HG03060 (cell line): ENCODE measurements at regions not wholly inside any gene's neighbourhood (a gene's known extent, or its start where the extent isn't known, plus 50 kb on each side); places are given as distances from the start of the nearest gene placed in this dataset.

Source experiments
- ATAC-seq: cut with Tn5 transposase; IDR thresholded peaks from one replicate; pipeline ENCODE4 v1.9.1; 2021; ENCODE audit warnings: low read depth, moderate number of reproducible peaks; ENCODE audit not compliant: unreplicated experiment

- ATAC-seq = no peak
These were observed 159.6 kb upstream of the ALDH1B1 start for GRCh38 chr9:38232895-38233294.

GRCh38 chr9:38229504-38230155 is 160.6 kb upstream of the SHB start:
- no peak for ATAC-seq

GRCh38 chr9:38229104-38229500 is 160.1 kb upstream of the SHB start:
- no peak for ATAC-seq

GRCh38 chr9:38228331-38229103 is 159.5 kb upstream of the SHB start:
- no peak for ATAC-seq

GRCh38 chr9:38227656-38228055 is 158.6 kb upstream of the SHB start:
- no peak for ATAC-seq

- no peak for ATAC-seq
These were observed 158.1 kb upstream of the SHB start for GRCh38 chr9:38227061-38227540.

GRCh38 chr9:38226491-38226951 is 157.5 kb upstream of the SHB start:
- no peak for ATAC-seq

- ATAC-seq = no peak
These were observed 155.9 kb upstream of the SHB start for GRCh38 chr9:38224941-38225340.

- ATAC-seq = no peak
These were observed 147.5 kb upstream of the SHB start for GRCh38 chr9:38216572-38216971.

GRCh38 chr9:38215465-38215864 is 146.4 kb upstream of the SHB start:
- no peak for ATAC-seq

- no peak for ATAC-seq
These were observed 145.4 kb upstream of the SHB start for GRCh38 chr9:38214432-38214831.

GRCh38 chr9:38213631-38214299 is 144.7 kb upstream of the SHB start:
- no peak for ATAC-seq

GRCh38 chr9:38212016-38212415 is 143.0 kb upstream of the SHB start:
- ATAC-seq = no peak

- no peak for ATAC-seq
These were observed 142.0 kb upstream of the SHB start for GRCh38 chr9:38211002-38211401.

GRCh38 chr9:38208206-38208901 is 139.3 kb upstream of the SHB start:
- no peak for ATAC-seq

- no peak for ATAC-seq
These were observed 138.3 kb upstream of the SHB start for GRCh38 chr9:38207247-38207778.

GRCh38 chr9:38205279-38205678 is 136.3 kb upstream of the SHB start:
- ATAC-seq = no peak

GRCh38 chr9:38202336-38202938 is 133.4 kb upstream of the SHB start:
- ATAC-seq = no peak

GRCh38 chr9:38201844-38202243 is 132.8 kb upstream of the SHB start:
- ATAC-seq = no peak

- ATAC-seq = no peak
These were observed 131.4 kb upstream of the SHB start for GRCh38 chr9:38200431-38200830.
